HG02840 (cell line): ENCODE measurements at regions not wholly inside any gene's neighbourhood (a gene's known extent, or its start where the extent isn't known, plus 50 kb on each side); places are given as distances from the start of the nearest gene placed in this dataset.

Experiments used
- ATAC-seq: cut with Tn5 transposase; IDR thresholded peaks from one replicate; pipeline ENCODE4 v1.9.1; 2021; ENCODE audit warnings: mild to moderate bottlenecking, moderate library complexity, moderate number of reproducible peaks; ENCODE audit not compliant: unreplicated experiment, low FRiP score

DNA sequence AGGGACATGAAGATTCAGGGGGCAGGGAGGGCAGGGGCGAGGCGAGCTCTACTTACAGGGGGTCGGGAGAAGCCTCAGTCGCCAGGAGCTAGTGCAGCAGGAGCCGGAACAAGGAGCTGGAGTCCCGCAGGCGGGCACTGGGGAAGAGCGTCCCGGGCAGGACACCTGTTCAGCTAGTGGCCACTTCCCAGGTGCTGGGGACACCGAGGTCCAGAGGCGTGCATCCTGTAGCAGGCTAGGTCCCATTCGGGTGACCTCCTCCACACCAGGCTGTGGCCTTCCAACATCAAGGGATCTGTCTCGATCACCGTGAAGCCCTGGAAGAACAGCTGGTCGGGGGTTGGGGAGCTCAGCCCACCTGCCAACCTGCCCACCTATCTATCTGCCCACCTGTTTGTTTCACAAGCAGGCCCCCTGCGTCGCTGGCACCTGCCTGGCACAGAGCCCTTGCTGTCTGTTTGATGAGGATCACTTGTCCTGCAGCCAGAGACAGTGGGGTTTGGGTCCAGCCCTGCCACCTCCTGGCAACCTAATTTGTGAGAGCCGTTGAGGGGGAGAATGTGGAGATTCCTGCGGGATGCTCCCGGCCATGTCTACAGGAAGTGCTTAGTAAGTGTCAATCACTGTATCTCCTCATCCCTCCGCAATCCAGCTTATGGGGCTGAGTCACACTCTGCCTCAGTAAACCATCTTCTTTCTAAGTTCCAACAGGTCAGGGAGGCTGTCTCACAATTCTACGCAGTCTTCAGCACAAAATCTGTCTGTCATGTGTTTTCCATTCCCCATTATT, 940.9 kb downstream of the BRD1 start:
- ATAC-seq = no peak

DNA sequence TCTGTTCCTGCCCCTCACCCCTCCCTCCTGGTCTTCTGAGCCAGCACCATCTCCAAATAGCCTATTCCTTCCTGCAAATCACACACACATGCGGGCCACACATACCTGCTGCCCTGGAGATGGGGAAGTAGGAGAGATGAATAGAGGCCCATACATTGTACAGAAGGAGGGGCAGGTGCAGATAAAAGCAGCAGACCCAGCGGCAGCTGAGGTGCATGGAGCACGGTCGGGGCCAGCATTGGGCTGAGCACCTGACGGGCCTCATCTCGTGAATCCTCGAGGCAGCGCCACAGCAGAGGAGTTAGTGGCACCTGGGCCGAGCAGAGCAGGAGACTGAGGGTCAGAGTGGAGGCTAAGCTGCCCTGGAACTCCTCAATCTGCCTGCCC, 941.8 kb downstream of the BRD1 start:
- ATAC-seq = no peak

DNA sequence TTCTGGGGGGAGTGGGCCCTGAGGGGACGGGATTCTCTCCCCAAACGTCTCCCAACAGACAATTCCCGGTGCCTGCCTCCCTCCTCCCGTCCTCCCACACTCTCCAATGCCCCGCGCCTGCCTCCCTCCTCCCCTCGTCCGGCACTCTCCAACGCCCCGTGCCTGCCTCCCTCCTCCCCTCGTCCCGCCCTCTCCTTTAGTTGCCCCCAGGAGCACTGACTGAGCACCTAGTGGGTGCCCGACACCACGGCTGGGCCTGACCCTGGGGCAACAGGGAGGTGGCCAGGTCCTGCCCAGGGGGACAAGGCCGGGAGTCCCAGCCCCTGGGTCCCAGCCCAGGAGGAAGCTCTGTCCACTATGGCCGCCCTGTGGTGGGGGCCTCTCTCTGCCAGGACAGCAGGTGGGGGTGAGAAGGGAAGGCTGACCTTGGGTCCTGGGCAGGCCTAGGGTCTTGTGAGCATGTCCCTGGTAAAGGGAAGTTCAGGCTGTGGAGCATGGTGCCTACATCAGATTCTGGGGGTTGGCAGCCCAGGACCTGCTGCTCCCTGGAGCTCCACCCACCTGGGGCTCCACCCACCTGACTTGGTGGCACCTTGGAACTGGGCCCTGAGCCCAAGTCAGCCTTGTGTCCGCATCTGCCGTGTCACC, 942.3 kb downstream of the BRD1 start:
- ATAC-seq = no peak

DNA sequence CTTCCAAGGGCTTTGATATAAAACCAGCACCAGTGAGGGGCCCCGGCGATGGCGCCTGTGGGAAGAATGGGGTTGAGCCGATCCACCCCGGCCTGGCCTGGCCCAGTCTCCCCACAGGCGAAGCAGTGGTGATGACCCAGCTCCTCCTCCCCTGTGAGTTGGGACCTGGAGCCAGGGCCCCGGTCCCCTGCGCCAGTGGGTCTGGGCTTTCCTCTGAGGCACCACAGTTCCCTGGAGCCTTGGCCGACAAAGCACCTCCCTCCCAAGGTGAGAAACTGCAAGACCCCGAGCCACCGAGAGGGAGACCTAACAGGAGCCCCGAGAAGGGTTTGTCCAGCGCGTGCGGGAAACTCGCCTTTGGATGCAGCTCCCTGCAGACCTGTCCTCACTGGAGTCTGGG, 942.9 kb downstream of the BRD1 start:
- no peak for ATAC-seq

DNA sequence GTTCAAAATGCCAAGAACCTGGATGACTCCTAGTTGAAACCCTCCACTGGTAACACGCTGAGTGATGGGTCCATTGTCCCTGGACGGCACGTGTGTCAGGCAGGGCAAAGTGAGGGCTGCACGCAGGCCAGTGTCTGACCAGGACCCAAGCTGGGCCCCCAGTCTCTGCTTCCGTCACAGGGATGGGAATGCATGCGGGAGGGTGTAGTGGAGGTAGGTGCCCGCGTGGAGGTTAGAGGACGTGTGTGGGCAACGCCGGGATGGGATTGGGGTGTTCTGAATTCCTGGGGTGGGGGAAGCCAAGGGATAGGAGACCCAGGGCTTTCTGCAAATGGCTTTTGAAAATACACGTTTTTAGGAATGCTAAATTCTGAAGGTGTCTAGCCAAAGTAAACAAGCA, 943.3 kb downstream of the BRD1 start:
- ATAC-seq = no peak

DNA sequence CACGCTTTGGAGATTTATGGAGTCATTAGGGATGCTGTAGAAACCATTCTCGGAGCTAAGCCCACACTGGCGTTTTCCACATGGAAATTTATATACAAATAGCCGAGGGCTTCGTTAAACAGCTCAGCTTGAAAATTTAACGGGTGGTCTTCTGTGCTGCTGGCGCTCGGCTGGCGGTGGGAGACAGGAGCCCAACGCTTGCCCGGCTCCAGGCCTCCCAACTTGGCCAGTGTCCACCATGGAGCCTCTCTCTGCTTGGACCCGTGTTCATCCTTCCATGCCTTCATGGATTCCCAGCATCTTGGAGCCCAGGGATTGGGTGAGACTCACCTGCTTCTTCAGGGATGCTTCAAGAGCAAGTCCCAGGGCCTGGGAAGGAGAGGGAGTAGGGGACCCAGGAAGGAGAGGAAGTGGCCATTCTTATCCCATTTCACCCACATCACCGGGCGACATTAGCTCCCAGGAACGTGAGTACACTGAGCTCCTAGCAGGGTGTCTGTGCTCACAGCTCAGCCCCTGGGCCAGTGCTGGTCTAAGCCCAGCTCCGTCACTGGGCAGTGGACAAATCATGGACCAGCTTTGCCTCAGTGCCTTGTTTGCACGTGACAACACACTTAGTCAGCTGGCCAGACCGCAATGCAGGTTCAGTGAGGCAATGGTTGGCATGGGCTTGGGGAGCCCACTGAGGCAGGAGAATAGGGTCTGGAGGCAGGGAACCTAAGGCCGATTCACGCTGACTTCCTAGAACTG, 944.3 kb downstream of the BRD1 start:
- no peak for ATAC-seq

DNA sequence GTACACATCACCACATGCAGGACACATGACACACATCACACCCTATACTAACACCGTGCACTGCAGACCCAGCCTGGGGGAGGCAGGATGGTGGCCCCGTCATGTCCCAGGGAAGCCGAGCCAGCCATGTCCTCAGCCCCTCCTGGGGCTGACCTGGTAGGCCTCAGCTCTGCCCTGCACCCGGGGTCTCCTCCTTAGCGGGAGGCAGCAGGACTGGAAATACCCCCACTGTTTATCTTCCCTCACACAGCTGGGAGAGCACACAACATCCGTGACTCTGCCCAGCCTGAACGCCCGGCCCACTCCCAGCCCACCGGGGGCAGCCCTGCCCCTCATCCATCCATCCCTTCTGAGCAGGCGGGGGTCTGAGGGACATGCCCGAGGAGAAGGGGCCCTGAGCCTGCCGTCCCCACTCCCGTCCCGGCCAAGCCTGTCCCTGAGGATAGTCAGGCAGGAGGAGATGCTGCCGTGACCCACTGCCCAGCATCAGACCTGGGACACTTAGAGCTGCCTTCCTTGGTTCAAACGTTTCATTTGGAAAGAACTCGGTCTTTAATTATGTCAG, 945.0 kb downstream of the BRD1 start:
- no peak for ATAC-seq

GRCh38 chr22:48881326-48881980, 946.2 kb downstream of the BRD1 start:
- no peak for ATAC-seq

GRCh38 chr22:48880749-48881148, 946.9 kb downstream of the BRD1 start:
- no peak for ATAC-seq

DNA sequence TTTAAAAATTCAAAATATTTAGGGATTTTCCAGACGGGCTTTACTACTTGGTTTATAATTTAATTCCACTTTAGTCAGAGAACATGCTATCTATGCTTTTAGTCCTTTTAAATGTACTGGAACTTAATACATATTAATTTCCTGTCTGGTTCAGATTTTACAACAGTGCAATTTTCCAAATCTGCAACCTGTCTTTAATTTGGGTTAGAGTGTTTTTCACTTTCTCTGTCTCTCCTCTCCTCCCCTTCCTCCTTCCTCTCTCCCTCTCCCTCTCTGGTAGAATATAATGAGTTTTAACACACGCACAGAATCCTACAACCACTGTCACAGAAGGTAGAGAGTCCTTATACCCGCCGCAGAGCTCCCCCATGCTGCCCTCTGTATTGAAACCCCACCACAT, 950.7 kb downstream of the BRD1 start:
- no peak for ATAC-seq

GRCh38 chr22:48874956-48875355, 952.7 kb downstream of the BRD1 start:
- no peak for ATAC-seq

DNA sequence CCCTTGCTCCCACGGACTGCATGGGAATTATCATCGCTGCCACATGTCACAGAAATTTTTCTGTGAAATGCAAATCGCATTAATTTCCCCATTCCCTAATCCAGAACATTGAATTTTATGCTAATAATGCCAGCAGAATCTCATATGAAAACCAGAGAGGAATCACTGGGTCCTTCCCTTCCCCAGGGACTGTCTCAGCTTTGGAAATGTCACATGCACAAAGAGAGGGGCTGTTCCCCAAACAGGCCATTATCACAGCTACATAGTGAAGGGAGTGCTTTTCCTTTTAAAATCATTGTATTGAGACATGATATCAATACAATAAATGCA, 954.5 kb downstream of the BRD1 start:
- ATAC-seq = no peak

DNA sequence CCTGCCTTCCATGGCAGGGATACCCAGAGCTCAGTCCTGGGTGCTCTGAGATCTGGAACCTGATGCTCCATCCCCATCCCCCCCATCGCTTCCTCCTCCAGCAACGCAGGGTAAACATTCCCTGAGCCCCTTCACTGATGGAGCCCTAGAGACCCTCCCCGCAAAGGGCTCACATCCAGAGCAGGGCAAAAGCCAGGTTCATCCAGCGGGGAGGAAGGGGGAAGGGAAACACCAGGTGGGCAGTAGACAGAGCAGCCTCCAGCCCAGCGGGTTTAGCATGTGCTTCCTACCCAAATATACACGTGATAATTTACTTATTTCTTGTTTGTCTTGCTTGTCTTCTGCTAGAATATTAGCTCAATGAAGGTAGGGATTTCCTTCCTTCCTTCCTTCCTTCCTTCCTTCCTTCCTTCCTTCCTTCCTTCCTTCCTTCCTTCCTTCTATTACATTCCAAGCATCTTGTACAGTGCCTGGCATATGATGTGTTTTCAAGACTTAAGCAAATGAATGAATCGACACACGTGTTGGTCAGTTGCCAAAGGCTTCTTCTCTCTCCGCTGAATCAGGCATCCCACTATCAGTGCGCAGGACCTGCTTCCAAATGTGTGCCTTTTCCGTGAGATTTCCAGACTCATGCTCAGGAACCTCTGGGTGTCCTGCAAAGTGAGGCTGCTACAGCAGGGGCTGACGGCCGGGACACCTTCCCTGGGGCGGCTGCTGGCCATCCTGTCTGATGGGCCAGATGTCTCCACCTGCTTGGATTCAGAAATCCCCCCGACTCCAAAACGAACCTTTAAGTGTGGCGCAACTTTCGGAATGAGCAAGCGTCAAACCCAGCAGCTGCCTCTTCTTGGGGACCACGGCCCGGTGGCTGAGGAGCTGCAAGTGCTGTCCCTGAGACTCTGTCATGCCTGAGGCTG, 955.1 kb downstream of the BRD1 start:
- no peak for ATAC-seq

- no peak for ATAC-seq
Observed at GRCh38 chr22:48871176-48871840, 956.4 kb downstream of the BRD1 start.

DNA sequence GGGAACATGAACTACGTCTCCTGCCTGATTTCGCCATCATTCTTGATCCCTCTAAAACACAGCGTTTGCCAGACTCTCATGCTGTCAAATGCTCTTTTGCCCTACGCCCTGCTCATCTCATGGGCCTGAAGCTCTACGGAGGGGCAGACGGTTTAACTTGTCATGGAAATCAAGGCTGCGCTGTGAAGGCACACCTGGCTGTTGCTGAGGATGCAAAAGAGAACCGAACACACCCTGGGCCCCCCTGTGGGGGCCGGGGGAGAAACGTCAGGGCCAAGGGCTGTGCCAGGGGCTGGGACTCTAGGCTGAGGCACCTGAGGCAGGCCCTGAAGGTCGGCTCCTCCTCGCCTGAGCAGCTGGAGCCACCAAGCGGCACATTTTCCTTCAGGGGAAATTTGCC, 957.2 kb downstream of the BRD1 start:
- ATAC-seq = no peak

DNA sequence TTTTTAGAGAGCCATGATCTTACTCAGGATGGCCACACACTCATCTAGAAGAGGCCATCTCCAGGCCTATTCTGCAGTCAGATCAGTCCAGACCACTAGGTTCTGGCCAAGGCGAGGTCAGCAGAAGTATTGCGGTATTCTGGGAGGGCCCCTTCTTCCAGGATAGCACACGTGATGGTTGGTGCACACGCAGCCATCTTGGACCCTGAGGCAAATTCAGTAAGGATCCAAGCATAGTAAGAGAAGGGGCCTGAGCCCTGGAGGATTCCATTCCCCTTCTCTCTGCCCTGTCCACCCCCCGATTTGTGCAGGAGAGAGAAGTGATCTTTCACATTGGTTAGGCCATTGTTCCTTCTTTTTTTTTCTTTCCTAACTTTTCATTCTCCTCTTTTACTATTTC, 957.9 kb downstream of the BRD1 start:
- no peak for ATAC-seq

GRCh38 chr22:48869161-48869560, 958.5 kb downstream of the BRD1 start:
- ATAC-seq = no peak

GRCh38 chr22:48868554-48868953, 959.1 kb downstream of the BRD1 start:
- no peak for ATAC-seq

GRCh38 chr22:48867891-48868290, 959.8 kb downstream of the BRD1 start:
- ATAC-seq = no peak
